Colonic mucosa (tissue), 4 donors: ENCODE measurements at regions not wholly inside any gene's neighbourhood (a gene's known extent, or its start where the extent isn't known, plus 50 kb on each side); places are given as distances from the start of the nearest gene placed in this dataset.

Experiments used
- DNase-seq: peaks from one replicate; pipeline ENCODE4 v3.0.0-alpha.2; 2020
- H3K27ac ChIP-seq: fragments of 200-600 bp; one replicate; pipeline ENCODE4 v1.8.0; 2021
- H3K27me3 ChIP-seq: fragments of 200-600 bp; one replicate; pipeline ENCODE4 v1.8.0; 2021
- H3K36me3 ChIP-seq: fragments of 200-600 bp; one replicate; pipeline ENCODE4 v1.8.0; 2021
- H3K4me1 ChIP-seq: fragments of 200-600 bp; one replicate; pipeline ENCODE4 v1.8.0; 2021; ENCODE audit warnings: mild to moderate bottlenecking
- H3K4me3 ChIP-seq: fragments of 200-600 bp; one replicate; pipeline ENCODE4 v1.8.0; 2021
- H3K9ac ChIP-seq, 2 donors: one replicate each; pipeline ENCODE4 v1.7.0; 2013; ENCODE audit warnings: control low read depth in 2 of 2, low read depth in 2 of 2, low read length in 2 of 2
- H3K9me3 ChIP-seq: fragments of 200-600 bp; one replicate; pipeline ENCODE4 v1.8.0; 2021
- intact Hi-C: fragments of 100-400 bp; cut with DNase I; formaldehyde crosslinking; loops from one replicate; pipeline ENCODE4 v1.14.1; 2022
- TF ChIP-seq, protein P1 (sequence below): fragments of 200-600 bp; IDR thresholded peaks from one replicate; pipeline ENCODE4 v1.8.0; 2022; ENCODE audit warnings: antibody characterized with exemption, mild to moderate bottlenecking
- donor health status: healthy.
- donor health status: DM: no; HTN: no; CAD: no.
- donor health status: DM: no; HTN: no; CAD: no.

- intact Hi-C loops, result no loop called here
- DNase-seq, result no peak
- Histone ChIP-seq H3K27ac (no peak overlapping the region), H3K36me3 (no peaks in the 10 kb centered on the region), H3K9ac (no peak overlapping the region), H3K4me1 (no peaks in the 10 kb centered on the region), H3K27me3 (no peaks in the 10 kb centered on the region), H3K9me3 (no peaks in the 10 kb centered on the region), H3K4me3 (no peak overlapping the region)
- TF ChIP-seq, protein P1, sequence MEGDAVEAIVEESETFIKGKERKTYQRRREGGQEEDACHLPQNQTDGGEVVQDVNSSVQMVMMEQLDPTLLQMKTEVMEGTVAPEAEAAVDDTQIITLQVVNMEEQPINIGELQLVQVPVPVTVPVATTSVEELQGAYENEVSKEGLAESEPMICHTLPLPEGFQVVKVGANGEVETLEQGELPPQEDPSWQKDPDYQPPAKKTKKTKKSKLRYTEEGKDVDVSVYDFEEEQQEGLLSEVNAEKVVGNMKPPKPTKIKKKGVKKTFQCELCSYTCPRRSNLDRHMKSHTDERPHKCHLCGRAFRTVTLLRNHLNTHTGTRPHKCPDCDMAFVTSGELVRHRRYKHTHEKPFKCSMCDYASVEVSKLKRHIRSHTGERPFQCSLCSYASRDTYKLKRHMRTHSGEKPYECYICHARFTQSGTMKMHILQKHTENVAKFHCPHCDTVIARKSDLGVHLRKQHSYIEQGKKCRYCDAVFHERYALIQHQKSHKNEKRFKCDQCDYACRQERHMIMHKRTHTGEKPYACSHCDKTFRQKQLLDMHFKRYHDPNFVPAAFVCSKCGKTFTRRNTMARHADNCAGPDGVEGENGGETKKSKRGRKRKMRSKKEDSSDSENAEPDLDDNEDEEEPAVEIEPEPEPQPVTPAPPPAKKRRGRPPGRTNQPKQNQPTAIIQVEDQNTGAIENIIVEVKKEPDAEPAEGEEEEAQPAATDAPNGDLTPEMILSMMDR, result no peak
Measured at GRCh38 chr10:52609071-52609470, 163.5 kb downstream of the MBL2 start.

DNA sequence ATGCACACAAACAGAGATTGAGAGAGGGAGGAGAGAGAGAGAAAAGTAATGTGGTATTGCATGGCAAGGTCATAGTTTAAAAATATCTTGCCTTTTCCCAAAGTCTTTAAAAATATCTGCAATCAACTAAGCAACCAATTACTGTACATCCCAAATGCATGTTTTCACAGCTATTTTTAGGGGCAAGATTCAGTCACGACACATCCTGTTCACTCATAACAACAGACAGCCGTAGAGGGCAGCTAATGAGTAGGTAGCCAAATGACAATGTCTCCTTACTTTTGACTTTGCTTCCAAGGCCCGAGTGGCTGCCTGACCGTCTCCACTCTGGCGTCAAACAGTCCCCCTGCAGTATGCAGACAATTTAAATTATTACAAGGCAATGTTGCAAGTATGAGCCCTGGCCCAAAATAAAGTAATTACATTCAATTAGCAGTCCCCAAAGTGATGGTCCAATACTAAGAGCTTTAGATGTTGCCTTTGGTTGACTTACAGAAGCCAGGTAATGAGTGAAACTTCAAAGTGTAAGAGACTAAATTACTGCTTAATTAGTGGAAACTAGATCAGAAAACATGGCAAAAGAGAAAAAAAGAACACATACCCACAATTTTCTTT lies 162.9 kb downstream of the MBL2 start:
- no peaks in the 10 kb centered on the region for H3K4me1 ChIP-seq
- no peaks in the 10 kb centered on the region for H3K9me3 ChIP-seq
- intact Hi-C loops, result no loop called here
- no peak overlapping the region for H3K9ac ChIP-seq
- H3K27me3 ChIP-seq, result no peaks in the 10 kb centered on the region
- no peaks in the 10 kb centered on the region for H3K36me3 ChIP-seq
- no peak overlapping the region for H3K27ac ChIP-seq
- H3K4me3 ChIP-seq, result no peak overlapping the region
- DNase-seq, result no peak
- TF ChIP-seq, protein P1, result no peak

DNA sequence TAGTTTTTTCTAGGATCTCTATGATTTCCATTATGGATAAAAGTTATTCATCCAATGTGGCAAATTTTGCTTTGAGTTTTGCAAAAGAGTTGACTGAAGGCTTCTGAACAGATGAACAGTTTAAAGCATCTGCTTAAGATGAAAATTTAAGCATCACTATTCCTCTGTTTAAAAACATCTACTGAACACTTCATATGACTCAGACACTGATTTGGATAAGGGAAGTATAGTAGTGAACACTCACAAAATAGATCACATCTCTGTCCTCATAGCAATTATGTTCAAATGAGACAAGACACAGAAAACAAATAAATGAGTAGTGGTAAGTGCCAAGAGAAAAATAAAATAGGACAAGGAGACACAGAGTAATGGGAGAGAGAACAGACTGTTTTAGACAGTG lies 157.3 kb downstream of the MBL2 start:
- Histone ChIP-seq H3K9ac (no peak overlapping the region), H3K4me1 (no peaks in the 10 kb centered on the region), H3K36me3 (no peaks in the 10 kb centered on the region), H3K9me3 (no peaks in the 10 kb centered on the region), H3K27me3 (no peaks in the 10 kb centered on the region), H3K27ac (no peak overlapping the region), H3K4me3 (no peak overlapping the region)
- TF ChIP-seq, protein P1, result no peak
- no peak for DNase-seq
- intact Hi-C loops, result no loop called here

GRCh38 chr10:52615756-52616394 lies 156.7 kb downstream of the MBL2 start:
- Histone ChIP-seq H3K4me3 (no peak overlapping the region), H3K4me1 (no peaks in the 10 kb centered on the region), H3K27ac (no peak overlapping the region), H3K9me3 (no peaks in the 10 kb centered on the region), H3K36me3 (no peaks in the 10 kb centered on the region), H3K27me3 (no peaks in the 10 kb centered on the region), H3K9ac (no peak overlapping the region)
- TF ChIP-seq, protein P1, result no peak
- no peak for DNase-seq
- intact Hi-C loops, result no loop called here

DNA sequence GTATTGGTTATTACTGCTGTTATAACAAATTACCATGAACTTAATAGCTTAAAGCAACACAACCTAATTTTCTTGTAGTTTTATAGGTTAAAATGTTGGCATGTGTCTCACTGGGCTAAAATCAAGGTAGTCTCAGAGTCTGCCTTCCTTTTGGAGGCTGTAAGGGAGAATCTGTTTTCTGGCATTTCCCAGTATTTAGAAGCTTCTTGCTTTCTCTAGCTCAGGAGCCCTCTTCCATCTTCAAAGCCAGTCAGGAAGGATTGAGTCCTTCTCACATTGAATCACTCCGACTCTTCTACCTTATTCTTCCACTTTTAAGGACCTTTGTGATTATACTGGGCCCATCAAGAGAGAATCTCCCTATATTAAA lies 156.2 kb downstream of the MBL2 start:
- H3K4me1 ChIP-seq, result no peaks in the 10 kb centered on the region
- no peak overlapping the region for H3K4me3 ChIP-seq
- H3K9ac ChIP-seq, result no peak overlapping the region
- TF ChIP-seq, protein P1, result no peak
- no peaks in the 10 kb centered on the region for H3K9me3 ChIP-seq
- no peak overlapping the region for H3K27ac ChIP-seq
- no peaks in the 10 kb centered on the region for H3K27me3 ChIP-seq
- intact Hi-C loops, result no loop called here
- no peak for DNase-seq
- no peaks in the 10 kb centered on the region for H3K36me3 ChIP-seq
